ENCODE measurements at regions not wholly inside any gene's neighbourhood (a gene's known extent, or its start where the extent isn't known, plus 50 kb on each side); places are given as distances from the start of the nearest gene placed in this dataset.

DNA sequence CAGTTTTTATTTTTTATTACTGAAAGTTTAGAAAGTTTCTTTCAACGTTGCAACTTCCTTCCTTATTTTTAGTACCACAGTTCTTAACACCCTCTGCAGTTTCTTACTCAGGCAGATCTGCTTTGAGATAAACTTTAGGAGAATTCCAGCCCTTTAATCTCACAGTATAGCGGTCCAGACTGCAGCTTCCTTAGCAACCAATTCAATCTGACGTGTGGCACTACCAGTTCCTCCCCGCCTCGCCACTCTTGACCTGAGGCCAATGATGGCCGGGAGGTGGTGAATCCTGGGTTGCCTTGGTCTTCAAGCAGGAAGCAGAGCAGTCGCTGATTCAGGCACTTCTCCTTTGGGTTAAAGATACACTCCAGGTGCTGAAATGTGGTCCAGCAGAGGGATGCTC is 334.3 kb upstream of the TRPC7 start:
- Histone ChIP-seq H3K27ac (ENCODE audit: low read length) (no peak overlapping the region), H3K79me2 (replicated peaks; ENCODE audit: insufficient read depth, low read length) (no peaks in the 10 kb centered on the region), H3K4me2 (ENCODE audit: low read length) (no peak overlapping the region), H3K4me3 (ENCODE audit: low read length) (no peak overlapping the region), H3K27me3 (ENCODE audit: insufficient read depth, low read depth, low read length) (no peaks in the 10 kb centered on the region), H3K9me3 (ENCODE audit: low read length) (no peaks in the 10 kb centered on the region), H3K9ac (ENCODE audit: low read length) (no peak overlapping the region), H2AFZ (ENCODE audit: low read depth, low read length) (no peak overlapping the region), H3K9me2 (ENCODE audit: insufficient read depth, low read length) (no peaks in the 10 kb centered on the region), H3K36me3 (ENCODE audit: insufficient read depth, low read length) (no peaks in the 10 kb centered on the region), H4K20me1 (ENCODE audit: insufficient read depth) (no peaks in the 10 kb centered on the region), H3F3A (ENCODE audit: insufficient read depth, low read length, poor library complexity, severe bottlenecking) (no peaks in the 10 kb centered on the region)
- TF ChIP-seq MXI1 (conservative IDR thresholded peaks at IDR 0.05; ENCODE audit: poor library complexity, severe bottlenecking) (no peak), CTCF (IDR thresholded peaks at IDR 0.05; ENCODE audit: poor library complexity, severe bottlenecking) (no peak), SMC3 (conservative IDR thresholded peaks at IDR 0.05; ENCODE audit: poor library complexity) (no peak), EZH2 (IDR thresholded peaks at IDR 0.05; ENCODE audit: borderline replicate concordance, insufficient read depth, low read length, poor library complexity, severe bottlenecking) (no peak), EP300 (conservative IDR thresholded peaks at IDR 0.05; ENCODE audit: poor library complexity, severe bottlenecking) (no peak), REST (IDR thresholded peaks at IDR 0.05; ENCODE audit: borderline replicate concordance) (no peak), RAD21 (conservative IDR thresholded peaks at IDR 0.05) (no peak), TAF1 (IDR thresholded peaks at IDR 0.05; ENCODE audit: low read depth) (no peak), POLR2AphosphoS5 (IDR thresholded peaks at IDR 0.05) (no peak)

DNA sequence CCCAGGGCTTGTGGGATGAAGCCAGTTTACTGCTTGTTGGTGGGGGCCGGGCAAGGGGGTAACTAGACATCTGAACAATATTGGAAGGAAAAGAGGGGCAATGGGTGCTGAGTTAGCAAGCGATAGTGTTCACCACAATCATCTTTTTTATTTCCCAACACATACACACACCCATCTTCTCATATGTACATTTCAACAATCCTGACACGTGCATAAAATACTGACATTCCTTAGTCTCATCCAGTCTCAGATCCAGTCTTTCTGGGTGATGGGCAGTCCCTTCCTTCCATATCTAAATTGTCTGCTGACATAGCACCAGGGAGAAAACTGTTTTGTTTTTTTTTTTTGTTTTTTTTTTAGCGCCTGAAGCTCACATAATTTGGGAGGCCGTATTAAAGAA is 333.6 kb upstream of the TRPC7 start:
- TF ChIP-seq MXI1 (conservative IDR thresholded peaks at IDR 0.05; ENCODE audit: poor library complexity, severe bottlenecking): no peak
- no peak for TF ChIP-seq CTCF (IDR thresholded peaks at IDR 0.05; ENCODE audit: poor library complexity, severe bottlenecking)
- TF ChIP-seq EP300 (conservative IDR thresholded peaks at IDR 0.05; ENCODE audit: poor library complexity, severe bottlenecking): no peak
- TF ChIP-seq RAD21 (conservative IDR thresholded peaks at IDR 0.05): no peak
- TF ChIP-seq TAF1 (IDR thresholded peaks at IDR 0.05; ENCODE audit: low read depth): no peak
- no peak for TF ChIP-seq SMC3 (conservative IDR thresholded peaks at IDR 0.05; ENCODE audit: poor library complexity)
- TF ChIP-seq REST (IDR thresholded peaks at IDR 0.05; ENCODE audit: borderline replicate concordance): no peak
- no peak for TF ChIP-seq EZH2 (IDR thresholded peaks at IDR 0.05; ENCODE audit: borderline replicate concordance, insufficient read depth, low read length, poor library complexity, severe bottlenecking)
- TF ChIP-seq POLR2AphosphoS5 (IDR thresholded peaks at IDR 0.05): no peak
- Histone ChIP-seq H3K36me3 (ENCODE audit: insufficient read depth, low read length) (no peaks in the 10 kb centered on the region), H3K9me3 (ENCODE audit: low read length) (no peaks in the 10 kb centered on the region), H3K4me3 (ENCODE audit: low read length) (no peak overlapping the region), H2AFZ (ENCODE audit: low read depth, low read length) (no peak overlapping the region), H3K27ac (ENCODE audit: low read length) (no peak overlapping the region), H3K9ac (ENCODE audit: low read length) (no peak overlapping the region), H3K79me2 (replicated peaks; ENCODE audit: insufficient read depth, low read length) (no peaks in the 10 kb centered on the region), H4K20me1 (ENCODE audit: insufficient read depth) (no peaks in the 10 kb centered on the region), H3K4me2 (ENCODE audit: low read length) (no peak overlapping the region), H3K27me3 (ENCODE audit: insufficient read depth, low read depth, low read length) (no peaks in the 10 kb centered on the region), H3F3A (ENCODE audit: insufficient read depth, low read length, poor library complexity, severe bottlenecking) (no peaks in the 10 kb centered on the region), H3K9me2 (ENCODE audit: insufficient read depth, low read length) (no peaks in the 10 kb centered on the region)

All from neural cell (in vitro differentiated cells).